GM19395 (cell line): ENCODE measurements at regions not wholly inside any gene's neighbourhood (a gene's known extent, or its start where the extent isn't known, plus 50 kb on each side); places are given as distances from the start of the nearest gene placed in this dataset.
"Not testable (repeated sequence)": the region's sequence is repeated elsewhere in the genome, so short reads cannot be mapped to it uniquely, and the experiment has no call there.

Source experiments
- ATAC-seq: cut with Tn5 transposase; IDR thresholded peaks from one replicate; pipeline ENCODE4 v1.9.1; 2021; ENCODE audit warnings: mild to moderate bottlenecking, moderate library complexity; ENCODE audit not compliant: unreplicated experiment

GRCh38 chr19:30228835-30229524, 143.2 kb upstream of the ZNF536 start:
- ATAC-seq = no peak

GRCh38 chr19:30229525-30230174, 142.5 kb upstream of the ZNF536 start:
- ATAC-seq = no peak

GRCh38 chr19:30231408-30232318, 140.5 kb upstream of the ZNF536 start:
- ATAC-seq = no peak

GRCh38 chr19:30233375-30233774, 138.8 kb upstream of the ZNF536 start:
- ATAC-seq = no peak

GRCh38 chr19:30235946-30236345, 136.2 kb upstream of the ZNF536 start:
- no peak for ATAC-seq

GRCh38 chr19:30236587-30236986, 135.6 kb upstream of the ZNF536 start:
- no peak for ATAC-seq

GRCh38 chr19:30237140-30237539, 135.0 kb upstream of the ZNF536 start:
- no peak for ATAC-seq

- ATAC-seq = no peak
Measured at GRCh38 chr19:30240904-30241695, 131.1 kb upstream of the ZNF536 start.

GRCh38 chr19:30244533-30244932, 127.7 kb upstream of the ZNF536 start:
- no peak for ATAC-seq

GRCh38 chr19:30245401-30246039, 126.7 kb upstream of the ZNF536 start:
- ATAC-seq = no peak

GRCh38 chr19:30249911-30250310, 122.3 kb upstream of the ZNF536 start:
- no peak for ATAC-seq

- ATAC-seq = no peak
Measured at GRCh38 chr19:30252214-30252613, 120.0 kb upstream of the ZNF536 start.

- ATAC-seq = no peak
Measured at GRCh38 chr19:30253581-30253996, 118.6 kb upstream of the ZNF536 start.

GRCh38 chr19:30254158-30254557, 118.0 kb upstream of the ZNF536 start:
- no peak for ATAC-seq

- no peak for ATAC-seq
Measured at GRCh38 chr19:30254789-30255188, 117.4 kb upstream of the ZNF536 start.

GRCh38 chr19:30255791-30256495, 116.2 kb upstream of the ZNF536 start:
- ATAC-seq = no peak

- ATAC-seq = no peak
Measured at GRCh38 chr19:30256496-30256850, 115.7 kb upstream of the ZNF536 start.

- no peak for ATAC-seq
Measured at GRCh38 chr19:30263830-30264381, 108.3 kb upstream of the ZNF536 start.

GRCh38 chr19:30265918-30266317, 106.3 kb upstream of the ZNF536 start:
- ATAC-seq = not testable (repeated sequence)
